Stimulated activated CD8-positive, alpha-beta memory T cell treated with anti-CD3 and anti-CD28 coated beads, Interleukin-12 subunit alpha, Interleukin-12 subunit beta, amount 100 ng/mL, for 1 hour (primary cell): ENCODE measurements at regions not wholly inside any gene's neighbourhood (a gene's known extent, or its start where the extent isn't known, plus 50 kb on each side); places are given as distances from the start of the nearest gene placed in this dataset.

ENCODE experiments used
- DNase-seq: peaks from one replicate; pipeline ENCODE4 v3.0.0-alpha.2; 2020; ENCODE audit warnings: low read depth

DNA sequence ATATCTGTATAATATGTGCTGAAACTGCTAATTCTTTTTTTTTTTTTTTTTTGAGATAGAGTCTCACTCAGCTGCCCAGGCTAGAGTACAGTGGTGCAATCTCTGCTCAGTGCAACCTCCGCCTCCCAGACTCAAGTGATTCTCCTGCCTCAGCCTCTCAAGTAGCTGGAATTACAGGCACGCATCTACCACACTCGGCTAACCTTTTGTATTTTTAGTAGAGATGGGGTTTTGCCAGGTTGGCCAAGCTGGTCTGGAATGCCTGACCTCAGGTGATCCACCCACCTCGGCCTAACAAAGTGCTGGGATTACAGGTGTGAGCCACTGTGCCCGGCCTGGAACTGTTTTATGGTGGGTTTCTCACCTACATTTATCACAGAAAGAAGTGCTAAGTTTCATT, 307.8 kb upstream of the STT3B start:
- DNase-seq: no peak

DNA sequence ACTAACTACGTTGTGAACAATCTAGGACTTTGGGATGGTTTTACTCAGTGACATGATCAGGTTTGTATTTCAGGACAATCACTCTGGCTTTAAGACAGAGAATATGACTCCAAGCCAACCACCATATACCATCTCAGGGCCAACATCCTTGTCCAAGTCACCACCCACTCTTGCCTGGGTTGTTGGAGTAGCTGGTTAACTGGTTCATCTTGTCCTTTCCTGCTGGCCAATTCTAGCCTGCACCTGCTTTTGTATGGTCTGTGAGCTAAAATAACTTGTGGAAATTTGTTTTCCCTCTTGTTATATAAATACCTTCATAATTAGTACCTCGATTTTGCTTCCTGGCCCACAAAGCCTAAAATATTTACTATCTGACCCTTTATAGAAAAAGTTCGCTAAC, 306.8 kb upstream of the STT3B start:
- no peak for DNase-seq

DNA sequence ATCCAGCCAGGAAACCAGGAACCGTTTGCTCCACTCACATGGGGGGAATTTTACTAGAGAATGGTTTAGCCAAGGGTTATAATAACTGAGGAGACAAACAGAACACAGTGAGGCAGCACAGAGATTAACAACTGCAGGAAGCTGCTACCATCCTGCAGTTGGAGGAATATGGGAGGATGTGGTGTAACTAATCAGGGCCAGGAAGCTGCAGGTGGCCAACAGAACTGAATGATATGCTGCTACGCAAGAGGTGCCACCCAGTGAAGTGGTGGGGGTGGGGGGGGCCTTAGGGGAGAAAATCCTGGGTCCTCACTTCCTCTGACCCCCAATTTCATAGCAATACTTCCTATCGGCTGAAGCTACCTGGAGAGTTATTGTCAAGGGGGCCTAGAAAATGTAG, 306.4 kb upstream of the STT3B start:
- DNase-seq: no peak

DNA sequence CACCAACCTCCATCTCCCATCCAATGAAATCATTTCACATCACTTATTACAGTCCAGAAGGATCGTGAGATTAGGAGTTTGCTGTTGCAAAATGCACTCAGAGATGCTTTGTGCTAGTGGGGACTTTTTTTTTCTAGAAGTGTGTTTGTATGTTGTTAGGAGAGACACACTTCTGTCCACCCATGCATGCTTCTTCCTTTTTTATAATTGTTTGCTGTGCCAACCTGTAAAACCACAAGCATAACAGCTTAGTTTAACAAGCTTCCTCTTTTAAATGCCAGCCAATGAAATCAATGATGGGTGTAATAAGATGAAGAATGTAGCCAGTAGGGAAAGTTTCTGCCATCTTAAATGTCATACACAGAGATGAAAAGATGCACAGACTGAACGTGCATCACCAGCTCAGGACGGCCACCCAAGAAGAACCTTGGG, 305.6 kb upstream of the STT3B start:
- no peak for DNase-seq

DNA sequence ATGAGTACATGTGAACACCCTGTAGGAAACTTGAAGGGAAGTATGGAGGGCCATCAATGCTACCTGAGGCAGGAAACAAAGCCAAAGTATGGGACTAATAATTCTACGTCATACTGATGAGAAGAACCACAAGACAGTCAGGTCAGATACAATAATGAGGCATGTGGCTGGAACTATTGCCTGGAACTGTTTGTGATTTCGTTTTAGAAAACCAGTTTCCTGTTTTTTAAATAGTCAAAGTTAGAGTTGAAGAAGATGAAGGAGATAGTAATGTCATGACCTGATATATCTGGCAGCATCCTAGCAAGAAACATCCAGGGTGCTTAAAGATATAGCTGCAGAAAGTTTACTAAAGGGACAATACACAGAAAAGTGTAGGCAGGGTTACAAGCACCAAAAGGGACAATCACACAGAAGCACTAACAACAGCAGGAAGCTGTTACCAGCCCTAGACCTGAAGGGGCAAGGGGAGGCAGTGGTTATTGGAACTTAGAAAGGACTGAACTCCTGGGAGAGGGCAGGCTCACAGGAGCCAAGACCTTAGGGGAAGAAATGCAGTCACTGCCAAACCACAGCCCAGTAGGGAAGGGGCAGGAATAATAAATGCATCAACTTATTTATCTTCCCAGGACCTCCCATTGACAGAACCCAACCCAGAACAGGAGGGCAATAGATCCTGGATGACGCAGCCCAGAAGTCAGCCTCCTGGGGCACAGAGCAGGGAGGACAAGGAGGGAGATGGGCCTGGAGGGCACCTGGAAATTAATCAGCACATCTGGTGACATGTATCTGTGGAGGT, 302.1 kb upstream of the STT3B start:
- DNase-seq: no peak

DNA sequence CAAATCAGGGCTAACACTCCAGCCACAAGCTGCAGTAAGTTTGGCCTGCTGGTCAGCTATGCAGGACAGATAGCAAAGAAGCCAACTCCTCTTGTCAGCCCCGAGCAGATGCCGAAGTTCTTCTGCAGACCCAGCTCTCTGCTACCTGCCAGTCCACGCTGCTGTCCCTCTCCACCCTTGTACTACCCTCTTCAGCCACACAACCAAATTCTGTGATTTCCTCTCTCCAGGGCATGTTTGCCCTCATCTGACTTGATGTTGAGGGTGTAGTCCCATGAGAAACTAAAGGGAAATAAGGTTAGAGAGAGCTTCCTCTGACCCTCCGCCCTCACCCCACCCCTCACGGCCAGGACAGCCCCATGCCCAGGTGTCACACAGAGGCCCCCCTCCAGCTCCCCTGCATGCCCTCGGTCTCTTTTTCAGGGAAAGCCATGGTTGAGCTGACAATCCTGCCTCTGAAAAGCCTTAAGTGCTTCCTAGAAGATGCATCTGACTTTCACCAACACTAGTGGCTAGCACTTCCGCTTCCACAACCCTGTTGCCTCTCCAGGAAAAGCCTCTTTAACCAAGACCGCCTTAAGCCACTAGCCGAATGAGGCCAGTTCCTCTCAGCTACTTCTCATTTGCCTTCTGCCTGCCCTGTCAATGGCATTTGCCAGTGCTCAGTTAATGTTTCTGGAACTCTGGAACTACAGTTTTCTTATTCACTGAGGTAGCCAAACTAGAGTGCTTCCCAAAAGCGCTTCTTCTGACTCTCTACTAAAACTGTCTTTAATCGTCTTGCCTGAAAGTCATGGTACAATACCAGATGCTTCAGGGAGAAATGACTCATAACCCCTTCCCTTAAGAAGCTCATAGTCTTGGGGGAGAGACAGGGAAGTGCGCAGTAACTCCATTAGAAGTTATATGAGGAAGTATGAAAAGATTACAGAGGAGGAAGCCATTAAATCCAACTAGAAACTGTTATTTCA, 300.4 kb upstream of the STT3B start:
- no peak for DNase-seq

DNA sequence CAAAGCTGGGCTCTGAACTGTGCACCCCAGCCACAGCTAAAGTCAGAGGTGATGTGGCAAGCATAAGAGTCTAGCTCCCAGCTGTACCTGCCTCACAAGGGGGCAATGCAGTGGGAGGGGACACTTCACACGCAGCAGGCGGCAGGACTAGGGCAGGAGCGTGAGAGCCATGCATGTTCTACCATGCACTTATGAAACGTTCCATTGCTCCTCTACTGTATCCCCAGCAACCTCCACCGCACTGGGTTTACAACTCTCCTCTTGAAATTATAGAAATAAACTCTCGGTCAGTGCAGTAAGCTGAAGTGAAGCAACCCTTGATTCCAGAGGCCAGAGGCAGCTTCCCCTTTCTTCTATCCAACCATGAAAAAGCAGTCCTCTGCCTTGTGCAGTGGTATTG, 298.6 kb upstream of the STT3B start:
- DNase-seq: no peak

DNA sequence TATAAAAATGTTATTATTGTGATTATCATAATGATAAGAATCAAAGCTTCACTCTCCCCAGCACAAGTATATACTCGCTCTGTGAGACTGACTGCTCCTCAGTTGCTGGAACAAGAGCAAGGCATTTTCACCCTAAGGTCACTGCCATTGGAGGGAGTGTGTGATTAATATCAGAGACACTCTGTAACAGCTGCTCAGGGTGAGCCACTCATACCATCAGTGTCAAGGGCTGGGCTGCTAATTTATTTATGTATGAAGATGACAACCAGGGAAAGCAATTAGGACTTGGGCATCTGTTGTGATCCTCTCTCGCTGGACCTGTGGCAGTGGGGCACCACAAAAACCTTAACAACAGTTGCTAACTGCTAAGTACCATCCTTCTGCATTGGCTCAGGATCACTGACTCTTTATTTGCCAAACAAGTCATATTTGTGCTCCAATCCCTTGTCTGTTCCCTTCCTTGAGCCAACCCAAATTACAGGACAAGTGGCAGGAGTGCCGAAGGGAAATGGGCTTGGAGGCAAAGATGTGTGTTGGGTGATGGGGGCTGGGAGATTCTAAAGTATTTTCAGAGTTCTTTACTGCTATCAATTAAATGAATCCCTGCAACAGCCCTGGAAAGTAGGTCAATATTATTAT, 297.5 kb upstream of the STT3B start:
- DNase-seq: no peak

DNA sequence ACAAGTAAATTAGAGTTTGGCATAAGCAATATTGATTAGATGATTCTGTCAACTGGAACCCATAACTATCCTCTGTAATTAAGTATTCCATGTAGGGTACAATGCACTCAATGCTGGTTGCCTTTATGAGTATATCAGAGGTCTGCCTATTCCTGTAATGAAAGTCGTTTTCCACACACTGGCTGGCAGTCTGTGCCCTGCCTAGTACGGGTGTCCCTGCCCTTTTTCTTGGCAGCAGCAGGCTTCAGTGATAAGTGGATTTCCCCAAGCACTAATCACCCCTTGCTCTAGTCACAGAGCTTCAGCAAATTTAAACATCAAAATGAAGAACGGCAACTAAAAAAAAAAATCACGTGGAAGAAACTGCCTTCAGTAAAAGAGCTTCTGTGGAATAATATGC, 294.8 kb upstream of the STT3B start:
- no peak for DNase-seq

DNA sequence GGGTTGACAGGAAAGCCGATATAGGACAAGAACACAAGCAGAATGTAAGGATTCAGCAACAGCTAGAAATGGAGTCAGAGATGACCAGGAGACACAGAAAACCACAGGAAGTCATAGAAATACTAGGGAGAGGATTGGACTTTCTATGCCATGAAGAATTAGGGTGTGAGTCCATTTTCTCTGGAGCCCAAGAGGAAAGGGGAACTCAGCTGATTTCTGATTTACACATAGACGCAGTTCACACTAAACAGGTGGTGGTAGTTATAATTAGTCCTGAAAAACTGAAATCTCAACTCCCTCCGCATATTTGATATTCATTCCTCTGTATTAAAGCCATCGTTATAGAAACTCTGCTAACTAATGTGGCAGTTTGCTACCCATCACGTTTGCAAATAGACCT, 292.7 kb upstream of the STT3B start:
- no peak for DNase-seq

DNA sequence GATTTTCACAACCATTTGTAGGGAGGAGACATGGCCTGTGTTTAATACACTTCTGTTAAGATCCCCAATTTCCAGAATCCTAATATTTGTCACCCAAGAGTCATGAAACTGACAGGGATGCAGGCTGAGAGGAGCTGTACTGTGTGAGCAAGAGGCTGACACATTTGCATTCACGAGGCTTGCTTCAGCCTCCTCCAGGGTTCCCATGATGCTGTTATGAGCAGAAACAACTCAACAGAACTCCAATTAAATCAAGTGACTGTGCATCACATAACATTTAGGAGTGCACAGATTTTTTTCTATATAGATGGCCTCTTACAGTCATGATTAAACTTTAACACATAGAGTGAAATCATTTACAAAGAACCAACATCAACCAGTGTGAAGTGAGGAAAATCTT, 292.3 kb upstream of the STT3B start:
- no peak for DNase-seq

DNA sequence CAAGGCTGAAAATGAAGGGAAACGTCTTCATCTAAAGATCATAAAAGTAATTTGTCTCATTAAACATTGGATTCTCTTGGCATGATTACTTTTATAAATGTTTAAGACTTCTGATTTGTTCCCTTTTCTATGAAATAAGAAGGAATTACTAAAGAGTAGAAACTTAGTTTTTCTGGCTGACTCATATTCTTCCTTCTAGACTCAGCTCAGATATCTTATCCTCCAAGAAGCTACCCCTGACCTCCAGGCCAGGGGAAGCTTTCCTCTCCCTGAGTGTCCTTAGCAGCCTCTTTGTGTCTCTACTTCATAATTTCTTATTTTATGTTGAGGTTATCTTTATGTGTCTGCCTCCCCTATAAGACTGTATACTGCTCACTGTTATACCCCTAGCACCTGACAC, 291.9 kb upstream of the STT3B start:
- DNase-seq: no peak

DNA sequence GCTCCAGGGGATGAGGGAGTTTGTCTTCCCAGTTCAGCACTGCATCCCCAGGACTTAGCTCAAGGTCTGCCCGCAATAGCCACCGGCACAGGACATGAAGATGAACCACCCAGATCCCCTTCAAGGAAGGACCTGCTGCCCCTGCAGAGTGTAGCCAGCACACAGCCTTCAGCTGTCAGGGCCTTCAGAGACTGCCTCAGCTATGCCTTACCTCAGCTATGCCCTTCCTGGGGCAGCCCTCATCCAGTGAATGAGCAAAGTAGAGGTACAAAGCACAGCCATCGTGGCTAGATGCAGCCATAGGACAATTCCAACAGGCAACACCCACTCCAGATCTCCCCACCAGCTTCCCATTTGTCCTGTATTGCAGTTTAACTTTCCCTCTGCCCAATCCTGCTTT, 291.2 kb upstream of the STT3B start:
- no peak for DNase-seq

DNA sequence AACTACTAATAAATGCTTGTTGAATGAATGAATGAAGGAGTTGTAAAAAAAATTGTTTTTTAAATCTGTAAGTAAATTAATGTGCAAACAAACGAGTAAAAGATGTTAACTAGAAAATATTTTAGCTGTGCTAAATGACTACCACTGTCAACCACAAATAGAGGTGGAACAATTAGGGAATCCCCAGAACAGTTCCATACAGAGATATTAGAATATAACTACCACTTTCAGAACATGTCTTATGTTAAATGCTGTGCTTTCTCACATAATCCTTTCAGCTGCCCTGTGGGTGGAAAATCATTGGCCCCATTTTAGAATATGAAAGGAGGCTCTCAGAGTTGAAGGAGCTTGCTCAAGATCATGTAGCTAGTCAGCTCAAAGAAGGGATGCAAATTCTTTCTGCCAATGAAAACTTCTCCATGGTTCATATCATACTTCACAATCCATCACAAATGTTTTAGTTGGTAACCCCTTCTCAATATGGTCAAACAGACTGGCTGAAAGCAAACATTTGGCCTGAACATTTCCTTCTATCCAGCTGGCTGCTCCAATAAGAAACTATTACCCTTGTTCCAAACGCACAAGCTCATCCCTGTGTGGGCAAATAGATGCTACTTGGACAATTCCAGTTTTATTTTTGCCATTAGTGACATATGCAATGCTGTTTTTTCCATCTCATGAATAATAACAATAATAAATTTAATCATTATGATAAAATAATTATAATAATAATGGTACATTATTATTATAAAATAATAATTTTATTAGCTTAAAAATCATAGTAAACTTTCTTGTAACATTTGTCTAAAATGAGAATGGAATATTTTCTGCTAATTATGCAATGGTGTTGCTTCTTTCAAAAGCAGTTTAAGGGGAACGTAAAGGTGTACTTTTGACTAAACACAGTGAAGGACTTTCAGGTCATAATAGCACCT, 290.4 kb upstream of the STT3B start:
- DNase-seq: no peak

DNA sequence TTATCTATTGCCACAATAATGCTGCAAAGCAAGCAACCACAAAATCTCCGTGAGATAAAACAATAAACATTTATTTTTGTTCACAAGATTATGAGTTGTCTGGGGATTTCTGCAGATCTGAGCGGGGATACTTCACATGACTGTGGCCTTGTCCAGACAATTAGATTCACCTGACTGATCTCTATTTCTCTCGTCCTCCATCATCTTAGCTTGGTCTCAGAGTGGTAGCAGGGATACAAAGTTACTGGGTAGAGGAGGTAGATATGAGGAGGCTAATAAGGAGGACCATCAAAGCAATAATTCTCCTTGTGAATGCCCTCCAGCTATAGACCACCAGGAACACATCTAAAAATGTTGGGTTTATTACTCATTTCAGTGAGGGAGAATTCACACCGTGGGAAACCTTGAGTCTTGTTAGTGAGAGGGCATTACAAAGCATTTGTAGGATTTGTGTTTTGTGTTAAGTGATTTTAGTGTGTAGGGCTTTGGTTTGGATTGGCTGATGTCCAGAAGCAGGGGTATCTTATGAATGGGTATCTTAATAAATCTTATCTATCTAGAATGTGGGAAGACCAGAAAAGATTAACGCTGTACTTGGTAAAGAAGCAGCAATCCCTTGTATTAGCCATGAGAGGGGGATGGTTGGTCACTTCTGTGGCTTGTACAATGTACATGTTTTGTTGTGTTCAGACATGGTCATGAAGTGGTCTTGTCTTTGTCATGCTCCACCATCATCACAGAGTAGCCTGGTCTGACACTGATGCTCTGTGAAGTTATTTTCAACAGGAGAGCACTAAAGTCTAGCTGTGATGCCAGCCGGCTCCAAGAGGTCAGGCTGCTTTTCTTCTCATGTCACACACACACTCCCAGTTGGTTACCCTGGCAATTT, 287.6 kb upstream of the STT3B start:
- DNase-seq: no peak

DNA sequence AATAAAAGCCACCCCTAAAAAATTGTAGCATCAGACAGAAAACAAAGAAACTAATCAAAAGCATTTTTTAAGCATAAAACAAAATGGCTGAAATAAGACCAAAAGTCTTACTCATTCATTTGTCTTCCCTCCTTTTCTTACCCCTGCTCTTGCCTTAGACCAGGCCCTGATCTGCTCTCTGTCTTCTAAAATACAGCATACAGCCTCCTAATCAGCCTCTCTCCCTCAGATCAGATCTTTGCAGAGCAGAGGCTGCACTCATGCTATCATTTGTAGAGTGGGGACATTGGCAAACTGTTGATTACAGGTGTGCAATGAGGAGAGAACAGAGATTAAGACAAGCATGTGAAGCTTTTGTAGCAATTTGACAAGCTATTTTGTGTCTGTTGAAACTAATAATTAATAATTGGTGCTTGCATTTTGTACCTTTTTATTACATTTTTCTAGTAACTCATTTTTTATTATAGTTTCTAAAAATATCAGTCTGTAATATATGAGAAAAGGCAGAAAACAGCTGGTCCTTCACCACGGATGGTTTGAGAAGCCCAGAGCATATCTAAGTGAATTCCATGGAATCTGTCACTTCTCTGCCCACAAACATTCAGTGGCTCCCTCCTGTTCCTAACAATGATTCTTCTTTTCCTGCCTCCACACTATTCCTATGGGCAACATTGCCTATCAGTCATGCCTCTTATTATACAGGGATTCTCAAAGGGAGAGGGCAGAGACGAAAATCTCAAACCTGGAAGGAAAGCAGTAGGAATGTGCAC, 286.2 kb upstream of the STT3B start:
- DNase-seq: no peak

DNA sequence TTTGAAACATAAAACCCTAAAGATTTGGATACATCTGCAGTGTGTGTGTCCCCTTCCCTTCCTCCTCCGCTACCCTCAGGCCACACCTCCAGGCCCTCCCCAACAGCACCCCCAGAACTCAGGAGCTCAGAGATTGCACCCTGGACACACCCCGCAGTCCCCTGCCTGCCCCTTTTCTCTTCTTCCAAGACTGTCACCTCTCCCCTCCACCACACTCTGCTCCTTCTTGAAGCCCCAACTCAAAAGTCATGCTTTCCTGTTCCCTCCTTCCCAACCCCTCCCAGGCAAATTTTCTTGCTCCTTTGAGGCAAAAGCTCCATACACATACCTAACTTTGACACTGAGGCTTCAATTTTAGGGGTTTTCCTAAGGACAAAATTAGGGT, 285.7 kb upstream of the STT3B start:
- DNase-seq: no peak

DNA sequence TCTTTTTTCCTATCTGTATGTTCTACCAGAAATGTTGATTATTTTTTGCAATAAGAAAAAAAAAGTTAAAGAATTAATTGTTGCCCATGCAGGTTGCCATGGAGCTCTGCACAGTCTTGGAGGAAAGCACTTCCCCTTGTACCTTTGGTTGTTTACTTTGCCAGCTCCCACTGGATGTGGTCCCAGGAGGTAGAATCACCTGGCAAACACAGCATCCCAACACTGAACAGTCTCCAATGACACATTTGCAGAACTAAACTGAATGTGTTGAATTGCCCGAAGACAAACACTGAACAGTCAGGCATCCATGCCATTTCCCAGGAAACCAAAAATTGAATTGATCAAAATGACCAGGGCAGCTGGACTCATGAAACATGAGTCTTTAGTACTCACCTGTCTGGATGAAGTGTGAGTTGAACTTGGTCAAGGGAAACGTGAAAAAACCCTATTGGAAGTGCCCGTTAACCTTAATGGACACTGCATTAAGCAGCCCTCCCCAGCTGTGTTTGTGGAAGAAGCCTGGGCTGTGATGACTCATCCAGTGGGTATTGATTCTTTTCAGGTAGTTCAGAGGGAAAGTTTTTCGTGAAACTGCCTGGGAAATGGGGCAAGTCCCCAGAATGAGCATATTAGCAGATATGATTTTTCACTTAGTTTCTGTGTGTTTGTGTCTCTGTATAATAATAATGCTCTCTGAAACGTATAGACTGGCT, 284.7 kb upstream of the STT3B start:
- no peak for DNase-seq

DNA sequence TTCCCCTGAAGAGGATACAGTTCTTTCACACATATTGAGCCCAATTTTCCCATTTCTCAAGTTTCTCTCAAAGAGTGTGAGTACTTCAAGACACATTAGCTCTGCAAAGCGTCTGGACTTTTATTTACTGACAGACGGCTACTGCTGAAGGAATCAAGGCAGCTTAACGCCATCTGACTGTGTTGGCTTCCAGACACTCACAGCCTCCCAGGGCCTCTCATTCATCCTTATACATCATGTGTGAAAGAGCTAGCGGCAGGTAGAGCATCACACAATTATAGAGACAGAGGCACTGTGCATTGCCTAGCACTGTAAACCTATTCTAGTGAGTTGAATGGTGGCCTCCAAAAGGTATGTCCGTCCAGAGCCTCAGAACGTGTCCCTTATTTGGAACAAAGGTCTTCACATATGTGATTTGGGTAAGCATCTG, 284.1 kb upstream of the STT3B start:
- DNase-seq: no peak
